Chondrocyte (in vitro differentiated cells): ENCODE measurements at regions not wholly inside any gene's neighbourhood (a gene's known extent, or its start where the extent isn't known, plus 50 kb on each side); places are given as distances from the start of the nearest gene placed in this dataset.

Experiments
- DNase-seq: peaks from one replicate; pipeline ENCODE4 v3.0.0; 2021; ENCODE audit warnings: mixed read lengths, low spot score
- H3K27ac Mint-ChIP-seq: one replicate; pipeline ENCODE4 v1.8.0; 2021; ENCODE audit warnings: mild to moderate bottlenecking, moderate library complexity, mixed read lengths; ENCODE audit not compliant: unreplicated experiment
- H3K27me3 Mint-ChIP-seq: 2 replicates; pipeline ENCODE4 v1.8.0; 2021; ENCODE audit warnings: low read depth, mixed read lengths
- H3K36me3 Mint-ChIP-seq: 2 replicates; pipeline ENCODE4 v1.8.0; 2021; ENCODE audit warnings: low read depth, mixed read lengths
- H3K4me1 Mint-ChIP-seq: 2 replicates; pipeline ENCODE4 v1.8.0; 2021; ENCODE audit warnings: low read depth, mild to moderate bottlenecking, mixed read lengths
- H3K4me3 Mint-ChIP-seq: one replicate; pipeline ENCODE4 v1.8.0; 2021; ENCODE audit warnings: mild to moderate bottlenecking, moderate library complexity, mixed read lengths; ENCODE audit not compliant: unreplicated experiment
- H3K9me3 Mint-ChIP-seq: 2 replicates; pipeline ENCODE4 v1.8.0; 2021; ENCODE audit warnings: low read depth, mixed read lengths
- TF ChIP-seq, protein P1 (sequence below): fragments of 200-600 bp; sonication (generic); IDR thresholded peaks from 2 replicates; pipeline ENCODE4 v1.5.0; 2021; ENCODE audit warnings: antibody characterized with exemption, mild to moderate bottlenecking, moderate library complexity

GRCh38 chr9:29659736-29660135, 2086.5 kb upstream of the C9orf72 start:
- no peak overlapping the region for H3K4me3 Mint-ChIP-seq

DNA sequence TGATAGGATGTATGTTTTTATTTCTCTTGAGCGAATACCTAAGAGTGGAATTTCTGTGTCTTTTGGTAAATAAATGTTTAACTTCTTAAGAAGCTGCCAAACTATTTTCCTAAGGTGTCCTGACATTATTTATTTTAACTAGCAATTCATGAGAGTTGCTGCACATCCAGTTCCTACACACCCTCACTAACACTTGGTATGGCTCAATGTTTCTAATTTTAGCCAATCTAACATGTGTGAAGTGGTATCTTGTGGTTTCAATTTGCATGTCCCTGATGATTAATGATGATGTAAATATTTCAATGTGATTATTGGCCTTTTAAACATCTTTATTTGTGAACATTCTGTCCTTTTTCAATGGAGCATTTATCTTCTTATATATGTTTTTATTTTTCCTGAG, 2095.5 kb upstream of the C9orf72 start:
- H3K4me3 Mint-ChIP-seq = no peak overlapping the region
- peaks cover 8% of the 10 kb centered on the region for H3K4me1 Mint-ChIP-seq
- TF ChIP-seq, protein P1, sequence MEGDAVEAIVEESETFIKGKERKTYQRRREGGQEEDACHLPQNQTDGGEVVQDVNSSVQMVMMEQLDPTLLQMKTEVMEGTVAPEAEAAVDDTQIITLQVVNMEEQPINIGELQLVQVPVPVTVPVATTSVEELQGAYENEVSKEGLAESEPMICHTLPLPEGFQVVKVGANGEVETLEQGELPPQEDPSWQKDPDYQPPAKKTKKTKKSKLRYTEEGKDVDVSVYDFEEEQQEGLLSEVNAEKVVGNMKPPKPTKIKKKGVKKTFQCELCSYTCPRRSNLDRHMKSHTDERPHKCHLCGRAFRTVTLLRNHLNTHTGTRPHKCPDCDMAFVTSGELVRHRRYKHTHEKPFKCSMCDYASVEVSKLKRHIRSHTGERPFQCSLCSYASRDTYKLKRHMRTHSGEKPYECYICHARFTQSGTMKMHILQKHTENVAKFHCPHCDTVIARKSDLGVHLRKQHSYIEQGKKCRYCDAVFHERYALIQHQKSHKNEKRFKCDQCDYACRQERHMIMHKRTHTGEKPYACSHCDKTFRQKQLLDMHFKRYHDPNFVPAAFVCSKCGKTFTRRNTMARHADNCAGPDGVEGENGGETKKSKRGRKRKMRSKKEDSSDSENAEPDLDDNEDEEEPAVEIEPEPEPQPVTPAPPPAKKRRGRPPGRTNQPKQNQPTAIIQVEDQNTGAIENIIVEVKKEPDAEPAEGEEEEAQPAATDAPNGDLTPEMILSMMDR = no peak
- H3K36me3 Mint-ChIP-seq = no peaks in the 10 kb centered on the region
- no peak overlapping the region for H3K27ac Mint-ChIP-seq
- peaks cover 3% of the 10 kb centered on the region for H3K9me3 Mint-ChIP-seq
- DNase-seq = no peak
- peaks cover 6% of the 10 kb centered on the region for H3K27me3 Mint-ChIP-seq

More at GRCh38 chr9:29659736-29660135, 2086.5 kb upstream of the C9orf72 start:
- no peak for DNase-seq
- H3K36me3 Mint-ChIP-seq = no peaks in the 10 kb centered on the region
- TF ChIP-seq, protein P1 = no peak
- H3K27me3 Mint-ChIP-seq = peaks cover 8% of the 10 kb centered on the region
- no peak overlapping the region for H3K27ac Mint-ChIP-seq
- peaks cover 5% of the 10 kb centered on the region for H3K9me3 Mint-ChIP-seq
- H3K4me1 Mint-ChIP-seq = no peaks in the 10 kb centered on the region

DNA sequence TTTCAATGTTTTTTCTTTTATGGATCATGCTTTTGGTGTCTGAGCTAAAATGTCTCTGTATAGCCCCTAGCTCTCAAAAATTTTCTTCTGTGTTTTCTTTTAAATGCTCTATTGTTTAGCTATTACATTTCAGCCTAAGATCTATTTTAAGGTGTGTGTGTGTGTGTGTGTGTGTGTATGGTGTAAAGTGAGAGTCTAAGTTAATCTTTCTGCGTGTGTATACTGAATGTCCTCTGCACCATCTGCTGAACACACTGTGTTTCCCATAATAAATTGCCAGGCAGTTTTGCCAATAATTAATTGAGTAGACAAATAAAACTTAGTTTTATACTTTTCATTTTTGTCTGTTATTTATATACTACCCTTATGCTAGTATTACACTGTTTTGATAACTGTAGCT, 2096.3 kb upstream of the C9orf72 start:
- H3K4me1 Mint-ChIP-seq = peaks cover 8% of the 10 kb centered on the region
- TF ChIP-seq, protein P1 = no peak
- H3K27me3 Mint-ChIP-seq = peaks cover 3% of the 10 kb centered on the region
- DNase-seq = no peak
- no peak overlapping the region for H3K4me3 Mint-ChIP-seq
- H3K27ac Mint-ChIP-seq = no peak overlapping the region
- H3K36me3 Mint-ChIP-seq = no peaks in the 10 kb centered on the region
- no peaks in the 10 kb centered on the region for H3K9me3 Mint-ChIP-seq

DNA sequence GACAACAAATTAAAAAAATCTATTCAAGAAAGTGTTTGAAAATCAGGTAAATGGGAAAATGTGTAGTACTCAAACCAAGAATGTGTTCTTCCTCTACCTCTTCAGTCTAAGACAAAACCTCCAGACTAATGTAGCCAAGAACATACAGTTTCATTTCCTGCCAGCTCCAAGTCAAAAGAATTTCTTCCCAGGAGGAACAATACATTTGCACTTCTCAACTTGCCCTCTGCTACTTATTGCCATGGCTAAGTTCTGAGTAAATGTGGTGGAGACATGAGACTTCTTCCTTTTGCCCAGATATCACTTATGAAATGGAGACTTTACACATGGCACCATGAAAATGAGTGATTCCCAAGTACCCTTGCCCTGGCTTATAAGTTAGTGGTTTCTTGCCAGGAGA, 2112.2 kb upstream of the C9orf72 start:
- no peaks in the 10 kb centered on the region for H3K36me3 Mint-ChIP-seq
- TF ChIP-seq, protein P1 = no peak
- no peaks in the 10 kb centered on the region for H3K4me1 Mint-ChIP-seq
- H3K9me3 Mint-ChIP-seq = peaks cover 5% of the 10 kb centered on the region
- DNase-seq = no peak
- no peak overlapping the region for H3K27ac Mint-ChIP-seq
- peaks cover 12% of the 10 kb centered on the region for H3K27me3 Mint-ChIP-seq
- no peak overlapping the region for H3K4me3 Mint-ChIP-seq

DNA sequence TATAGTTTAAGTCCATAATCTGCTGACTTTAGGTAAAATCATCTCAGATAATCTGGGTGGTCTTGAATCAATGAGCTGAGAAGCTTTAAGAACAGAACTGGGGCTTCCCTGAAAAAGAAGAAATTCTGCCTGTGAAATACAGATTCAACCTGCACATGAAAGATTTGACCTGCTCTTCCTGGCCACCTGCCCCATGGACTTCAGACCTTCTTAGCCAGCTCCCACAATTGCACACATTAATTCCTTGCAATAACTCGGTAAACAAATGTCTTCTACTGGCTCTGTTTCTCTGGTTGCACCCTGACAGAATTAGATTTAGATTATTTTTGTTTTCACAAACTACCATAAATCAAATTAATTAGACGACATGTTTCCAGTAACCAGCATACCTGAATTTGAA, 2117.9 kb upstream of the C9orf72 start:
- Mint-ChIP-seq H3K4me1 (no peaks in the 10 kb centered on the region), H3K4me3 (no peak overlapping the region), H3K9me3 (peaks cover 15% of the 10 kb centered on the region), H3K27ac (no peak overlapping the region), H3K27me3 (peaks cover 5% of the 10 kb centered on the region), H3K36me3 (peaks cover 1% of the 10 kb centered on the region)
- TF ChIP-seq, protein P1 = no peak
- DNase-seq = no peak
